GM10248 (cell line): ENCODE measurements at regions not wholly inside any gene's neighbourhood (a gene's known extent, or its start where the extent isn't known, plus 50 kb on each side); places are given as distances from the start of the nearest gene placed in this dataset.

Experiments
- CTCF ChIA-PET: fragments of 300-600 bp; sonication (Branson Sonifier 250); formaldehyde crosslinking; extraction: SDS; loops from one replicate; lab custom pipeline; 2021; ENCODE audit warnings: antibody characterized with exemption; lab: Yijun Ruan, JAX
- POLR2A ChIA-PET: fragments of 350-650 bp; sonication (Branson Sonifier 250); formaldehyde crosslinking; extraction: SDS; loops from one replicate; lab custom pipeline; 2020; ENCODE audit warnings: antibody characterized with exemption; lab: Yijun Ruan, JAX
- DNase-seq: peaks from one replicate; pipeline ENCODE4 v3.0.0; 2012; ENCODE audit errors: extremely low spot score
- CTCF ChIP-seq: IDR thresholded peaks from 2 replicates; pipeline ENCODE4 v1.5.1; 2012; ENCODE audit warnings: mild to moderate bottlenecking, low read depth; ENCODE audit errors: extremely low read depth, missing control alignments, control extremely low read depth

- ChIA-PET POLR2A (no interaction called here), CTCF (interaction anchor here (0.8 to 1.0 kb wide), 2 partner anchors 10 to 14 kb away, joined by 3 to 6 read pairs; no protein-coding TSS in a partner anchor)
- no peak for TF ChIP-seq CTCF
- no peak for DNase-seq
Measured at GRCh38 chr2:129006901-129007300, 688.2 kb upstream of the HS6ST1 start.

- ChIA-PET CTCF (interaction anchor here (1.0 kb wide), 1 partner anchor 16 kb away, joined by 3 read pairs; no protein-coding TSS in a partner anchor), POLR2A (no interaction called here)
- DNase-seq: no peak
- no peak for TF ChIP-seq CTCF
Measured at GRCh38 chr2:129008055-129008880, 689.6 kb upstream of the HS6ST1 start.

GRCh38 chr2:129008881-129009554 lies 690.4 kb upstream of the HS6ST1 start:
- no peak for TF ChIP-seq CTCF
- ChIA-PET POLR2A (no interaction called here), CTCF (no interaction called here)
- no peak for DNase-seq

- DNase-seq: no peak
- ChIA-PET CTCF (no interaction called here), POLR2A (no interaction called here)
- TF ChIP-seq CTCF: no peak
Measured at GRCh38 chr2:129009555-129010146, 691.0 kb upstream of the HS6ST1 start.

- ChIA-PET CTCF (no interaction called here), POLR2A (no interaction called here)
- no peak for DNase-seq
- TF ChIP-seq CTCF: no peak
Measured at GRCh38 chr2:129010262-129010661, 691.6 kb upstream of the HS6ST1 start.

- TF ChIP-seq CTCF: no peak
- no peak for DNase-seq
- ChIA-PET POLR2A (no interaction called here), CTCF (no interaction called here)
Measured at GRCh38 chr2:129011466-129012061, 692.9 kb upstream of the HS6ST1 start.
